ENCODE measurements at regions not wholly inside any gene's neighbourhood (a gene's known extent, or its start where the extent isn't known, plus 50 kb on each side); places are given as distances from the start of the nearest gene placed in this dataset.

- no peak for ATAC-seq
- Histone ChIP-seq H3K27me3 (ENCODE audit: control insufficient read depth, insufficient read depth, low read length) (no peaks in the 10 kb centered on the region), H3K27ac (ENCODE audit: low read length) (no peak overlapping the region), H3K4me3 (ENCODE audit: low read depth in 2 of 2, low read length in 2 of 2) (no peak overlapping the region), H3K9me3 (ENCODE audit: control insufficient read depth, insufficient read depth, low read depth, low read length) (no peaks in the 10 kb centered on the region), H3K36me3 (ENCODE audit: control insufficient read depth, insufficient read depth, low read length) (no peaks in the 10 kb centered on the region), H3K4me1 (ENCODE audit: control insufficient read depth, insufficient read depth, low read length) (no peaks in the 10 kb centered on the region)
- CTCF ChIA-PET = no interaction called here
- DNase-seq (ENCODE audit: low read depth, low spot score) = no peak
- no TSS peak for BruUV-seq (replicated peaks)
- intact Hi-C loops (cut with micrococcal nuclease; ENCODE audit: unreplicated experiment) = no loop called here
- in situ Hi-C loops (cut with HindIII; ENCODE audit: low pct_unique_long_range_greater_than_20kb, low sequenced_read_pairs) = no loop called here
- TF ChIP-seq CTCF (IDR thresholded peaks at IDR 0.05) = no peak
- TF ChIP-seq SIN3A (IDR thresholded peaks at IDR 0.05; ENCODE audit: borderline replicate concordance, insufficient read depth, low read depth, low read length) = no peak
- no peak for TF ChIP-seq REST (IDR thresholded peaks at IDR 0.05; ENCODE audit: insufficient read depth in 1 of 2, low read depth in 2 of 2, low read length in 1 of 2)
- TF ChIP-seq POLR2AphosphoS5 (IDR thresholded peaks at IDR 0.05; ENCODE audit: low read depth, low read length) = no peak
- no peak for TF ChIP-seq TCF7L2 (IDR thresholded peaks at IDR 0.05; ENCODE audit: low read depth, low read length)
- POLR2A ChIA-PET = no interaction called here
Measured at GRCh38 chr9:105143136-105143430, 101.4 kb upstream of the SLC44A1 start.

- no peaks in the 10 kb centered on the region for H3K36me3 ChIP-seq (ENCODE audit: control insufficient read depth, insufficient read depth, low read length)
- ChIA-PET CTCF (no interaction called here), POLR2A (no interaction called here)
- intact Hi-C loops (cut with micrococcal nuclease; ENCODE audit: unreplicated experiment) = no loop called here
- no peak overlapping the region for H3K4me3 ChIP-seq (ENCODE audit: low read depth in 2 of 2, low read length in 2 of 2)
- TF ChIP-seq POLR2AphosphoS5 (IDR thresholded peaks at IDR 0.05; ENCODE audit: low read depth, low read length) = no peak
- no peak for TF ChIP-seq CTCF (IDR thresholded peaks at IDR 0.05)
- no peak for TF ChIP-seq TCF7L2 (IDR thresholded peaks at IDR 0.05; ENCODE audit: low read depth, low read length)
- no peak for TF ChIP-seq SIN3A (IDR thresholded peaks at IDR 0.05; ENCODE audit: borderline replicate concordance, insufficient read depth, low read depth, low read length)
- TF ChIP-seq REST (IDR thresholded peaks at IDR 0.05; ENCODE audit: insufficient read depth in 1 of 2, low read depth in 2 of 2, low read length in 1 of 2) = no peak
- no peaks in the 10 kb centered on the region for H3K27me3 ChIP-seq (ENCODE audit: control insufficient read depth, insufficient read depth, low read length)
- BruUV-seq (replicated peaks) = no TSS peak
- no peak for ATAC-seq
- H3K27ac ChIP-seq (ENCODE audit: low read length) = no peak overlapping the region
- H3K9me3 ChIP-seq (ENCODE audit: control insufficient read depth, insufficient read depth, low read depth, low read length) = no peaks in the 10 kb centered on the region
- no peak for DNase-seq (ENCODE audit: low read depth, low spot score)
- in situ Hi-C loops (cut with HindIII; ENCODE audit: low pct_unique_long_range_greater_than_20kb, low sequenced_read_pairs) = no loop called here
- no peaks in the 10 kb centered on the region for H3K4me1 ChIP-seq (ENCODE audit: control insufficient read depth, insufficient read depth, low read length)
Measured at GRCh38 chr9:105144076-105144475, 100.4 kb upstream of the SLC44A1 start.
